ENCODE measurements at regions not wholly inside any gene's neighbourhood (a gene's known extent, or its start where the extent isn't known, plus 50 kb on each side); places are given as distances from the start of the nearest gene placed in this dataset.

- DNase-seq = no peak
These were observed 133.4 kb downstream of the TM9SF2 start for GRCh38 chr13:99634672-99635071.

- DNase-seq = no peak
These were observed 129.1 kb downstream of the TM9SF2 start for GRCh38 chr13:99630269-99630898.

GRCh38 chr13:99629641-99630040 lies 128.4 kb downstream of the TM9SF2 start:
- DNase-seq = no peak

GRCh38 chr13:99628442-99628841 lies 127.2 kb downstream of the TM9SF2 start:
- no peak for DNase-seq

GRCh38 chr13:99626461-99627082 lies 125.3 kb downstream of the TM9SF2 start:
- DNase-seq = no peak

- no peak for DNase-seq
These were observed 123.8 kb downstream of the TM9SF2 start for GRCh38 chr13:99624936-99625540.

GRCh38 chr13:99620806-99621205 lies 119.5 kb downstream of the TM9SF2 start:
- DNase-seq = no peak

- no peak for DNase-seq
These were observed 117.9 kb downstream of the TM9SF2 start for GRCh38 chr13:99619207-99619606.

- peak; percentile 32 for DNase-seq
These were observed 116.4 kb downstream of the TM9SF2 start for GRCh38 chr13:99617474-99618255.

- no peak for DNase-seq
These were observed 113.2 kb downstream of the TM9SF2 start for GRCh38 chr13:99614465-99614885.

All from stimulated activated CD4-positive, alpha-beta T cell treated with anti-CD3 and anti-CD28 coated beads, Interleukin-1b, Interleukin-23, amount 100 ng/mL, for 48 hours (primary cell).